WI38 (cell line): ENCODE measurements at regions not wholly inside any gene's neighbourhood (a gene's known extent, or its start where the extent isn't known, plus 50 kb on each side); places are given as distances from the start of the nearest gene placed in this dataset.

Experiments used
- H3K4me3 ChIP-seq: 2 replicates; pipeline ENCODE4 v1.5.1; 2011; ENCODE audit warnings: low read depth, mild to moderate bottlenecking, control low read depth, low read length
- TF ChIP-seq, protein P1 (sequence below): IDR thresholded peaks from 2 replicates; pipeline ENCODE4 v1.5.1; 2012; ENCODE audit warnings: low read depth, mild to moderate bottlenecking, control low read depth, low read length

DNA sequence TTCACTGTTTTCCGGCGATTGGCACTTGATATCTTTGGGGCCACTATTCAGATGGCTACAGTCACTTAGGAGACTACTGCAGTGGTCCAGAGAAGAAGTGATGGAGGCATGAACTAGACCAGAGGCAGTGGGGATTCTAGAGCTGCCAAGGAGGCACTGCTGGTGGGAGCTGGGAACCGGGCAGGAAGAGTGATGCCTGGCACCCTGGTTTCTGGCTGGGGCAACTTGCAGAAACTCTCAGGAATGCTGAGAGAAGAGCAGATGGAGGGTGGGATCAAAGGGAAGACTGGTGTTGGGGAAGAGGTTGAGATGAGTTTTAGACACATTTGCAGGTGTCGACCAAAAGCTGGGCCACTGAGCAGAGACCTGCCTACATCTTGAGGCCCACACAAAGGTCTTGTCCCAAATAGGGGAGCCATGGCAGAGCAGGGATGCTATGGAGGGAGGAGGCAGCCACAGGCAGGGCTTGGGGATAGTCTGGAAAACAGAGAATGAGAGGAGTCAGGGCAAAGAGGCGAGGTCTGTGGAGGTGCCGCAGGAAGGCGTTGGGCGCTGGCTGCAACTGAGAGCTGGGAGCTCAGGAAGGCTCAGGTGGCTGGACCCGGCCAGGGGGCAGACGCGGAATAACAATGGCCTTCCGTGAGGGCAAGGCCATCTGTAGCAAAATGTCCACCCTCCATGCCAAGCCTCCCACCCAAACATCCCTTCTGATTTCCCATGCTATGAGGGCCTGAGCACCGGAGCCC, 118.9 kb downstream of the TOMM20 start:
- TF ChIP-seq, protein P1, sequence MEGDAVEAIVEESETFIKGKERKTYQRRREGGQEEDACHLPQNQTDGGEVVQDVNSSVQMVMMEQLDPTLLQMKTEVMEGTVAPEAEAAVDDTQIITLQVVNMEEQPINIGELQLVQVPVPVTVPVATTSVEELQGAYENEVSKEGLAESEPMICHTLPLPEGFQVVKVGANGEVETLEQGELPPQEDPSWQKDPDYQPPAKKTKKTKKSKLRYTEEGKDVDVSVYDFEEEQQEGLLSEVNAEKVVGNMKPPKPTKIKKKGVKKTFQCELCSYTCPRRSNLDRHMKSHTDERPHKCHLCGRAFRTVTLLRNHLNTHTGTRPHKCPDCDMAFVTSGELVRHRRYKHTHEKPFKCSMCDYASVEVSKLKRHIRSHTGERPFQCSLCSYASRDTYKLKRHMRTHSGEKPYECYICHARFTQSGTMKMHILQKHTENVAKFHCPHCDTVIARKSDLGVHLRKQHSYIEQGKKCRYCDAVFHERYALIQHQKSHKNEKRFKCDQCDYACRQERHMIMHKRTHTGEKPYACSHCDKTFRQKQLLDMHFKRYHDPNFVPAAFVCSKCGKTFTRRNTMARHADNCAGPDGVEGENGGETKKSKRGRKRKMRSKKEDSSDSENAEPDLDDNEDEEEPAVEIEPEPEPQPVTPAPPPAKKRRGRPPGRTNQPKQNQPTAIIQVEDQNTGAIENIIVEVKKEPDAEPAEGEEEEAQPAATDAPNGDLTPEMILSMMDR = no peak
- H3K4me3 ChIP-seq = no peak overlapping the region

DNA sequence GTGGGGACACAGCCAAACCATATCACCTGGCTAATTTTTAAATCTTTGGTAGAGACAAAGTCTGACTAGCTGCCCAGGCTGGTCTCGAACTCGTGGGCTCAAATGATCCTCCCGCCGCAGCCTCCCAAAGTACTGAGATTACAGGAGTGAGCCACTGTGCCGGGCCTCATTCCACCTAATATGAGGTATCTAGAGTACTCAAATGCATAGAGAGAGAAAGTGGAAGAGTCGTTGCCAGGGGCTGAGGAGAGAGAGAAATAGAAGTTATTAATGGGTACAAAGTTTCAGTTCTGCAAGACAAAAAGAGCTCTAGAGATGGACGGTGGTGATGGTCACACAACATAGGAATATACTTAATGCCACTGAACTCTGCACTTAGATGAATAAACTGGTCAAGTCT, 119.6 kb downstream of the TOMM20 start:
- no peak overlapping the region for H3K4me3 ChIP-seq
- TF ChIP-seq, protein P1 = no peak

DNA sequence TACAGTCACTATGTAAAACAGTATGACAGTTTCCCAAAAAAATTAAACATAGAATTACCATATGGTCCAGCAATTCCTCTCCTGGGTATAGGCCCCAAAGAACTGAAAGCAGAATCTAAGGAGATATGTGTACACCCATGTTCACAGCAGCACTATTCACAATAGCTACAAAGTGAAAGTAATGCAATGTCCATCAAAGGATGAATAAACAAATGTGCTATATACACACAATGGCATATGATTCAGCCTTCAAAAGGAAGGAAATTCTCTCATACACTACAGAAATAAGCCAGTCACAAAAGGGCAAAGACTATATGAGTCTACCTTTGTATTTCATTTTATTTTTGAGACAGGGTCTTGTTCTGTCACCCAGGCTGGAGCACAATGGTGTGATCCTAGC, 120.4 kb downstream of the TOMM20 start:
- TF ChIP-seq, protein P1 = no peak
- H3K4me3 ChIP-seq = no peak overlapping the region

- TF ChIP-seq, protein P1 = no peak
- no peak overlapping the region for H3K4me3 ChIP-seq
Measured at GRCh38 chr1:235006816-235007215, 121.8 kb downstream of the TOMM20 start.

- no peak overlapping the region for H3K4me3 ChIP-seq
- TF ChIP-seq, protein P1 = no peak
Measured at GRCh38 chr1:235006132-235006721, 122.4 kb downstream of the TOMM20 start.

- H3K4me3 ChIP-seq = no peak overlapping the region
- TF ChIP-seq, protein P1 = no peak
Measured at GRCh38 chr1:235004840-235005391, 123.7 kb downstream of the TOMM20 start.

DNA sequence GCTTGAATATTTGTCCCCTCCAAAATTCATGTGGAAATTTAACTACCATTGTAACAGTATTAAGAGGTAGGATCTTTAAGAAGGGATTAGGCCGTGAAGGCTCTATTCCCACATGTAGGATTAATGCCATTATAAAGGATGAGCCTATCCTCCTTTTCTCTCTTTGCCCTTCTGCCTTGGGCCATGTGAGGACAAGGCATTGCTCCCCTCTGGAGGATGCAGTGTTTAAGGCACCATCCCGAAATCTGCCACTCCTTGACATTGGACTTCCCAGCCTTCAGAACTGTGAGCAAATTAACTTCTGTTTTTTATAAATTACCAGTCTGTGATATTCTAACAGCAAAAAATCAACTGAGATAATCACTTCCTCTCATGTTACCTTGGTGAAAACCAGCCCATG, 124.4 kb downstream of the TOMM20 start:
- H3K4me3 ChIP-seq = no peak overlapping the region
- TF ChIP-seq, protein P1 = no peak
